IPS-NIHi11 (cell line): ENCODE measurements at regions not wholly inside any gene's neighbourhood (a gene's known extent, or its start where the extent isn't known, plus 50 kb on each side); places are given as distances from the start of the nearest gene placed in this dataset.
A peak's percentile ranks its signal among the peaks of the same experiment; 100 is the strongest.
"Not testable (repeated sequence)": the region's sequence is repeated elsewhere in the genome, so short reads cannot be mapped to it uniquely, and the experiment has no call there.

Experiments
- DNase-seq: peaks from one replicate; pipeline ENCODE4 v3.0.0; 2012; ENCODE audit warnings: mixed read lengths, low spot score

- DNase-seq = no peak
Observed at GRCh38 chr10:25076506-25077177, 60.2 kb downstream of the THNSL1 start.

DNA sequence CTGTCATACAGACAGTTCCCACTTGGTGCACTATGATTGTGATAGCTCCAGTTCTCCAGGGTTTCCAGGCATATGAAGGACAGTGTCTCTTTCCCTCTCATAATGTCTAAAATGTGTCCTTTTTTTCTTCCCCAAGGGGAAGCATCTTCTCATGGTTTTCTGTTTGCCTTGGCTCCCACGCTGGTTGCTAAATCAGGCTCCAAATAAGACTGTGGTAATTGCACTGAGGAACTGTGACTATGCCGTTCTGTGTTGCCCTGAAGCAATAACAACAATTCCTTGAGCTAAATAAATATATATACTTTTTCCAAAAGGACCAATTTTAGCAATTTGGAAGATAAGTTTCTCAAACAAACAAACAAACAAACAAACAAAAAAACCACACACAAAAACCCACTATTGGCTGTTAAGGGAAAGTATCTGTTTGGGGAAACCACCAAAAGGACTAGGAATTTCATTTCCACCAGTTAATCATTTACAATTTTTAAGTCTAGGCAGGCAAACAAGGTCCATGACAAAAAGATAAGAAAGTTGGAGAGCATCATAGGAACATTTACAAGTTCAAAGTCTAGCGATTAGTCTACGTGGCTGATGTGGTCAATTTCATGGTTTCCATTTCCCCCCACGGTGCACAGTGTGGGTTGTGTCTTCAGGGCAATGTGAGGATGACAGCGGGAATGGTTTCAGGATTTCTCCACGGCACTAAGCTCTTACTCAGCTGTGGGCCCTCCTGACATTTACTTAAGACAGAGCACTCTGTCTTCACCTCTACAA, 62.4 kb downstream of the THNSL1 start:
- DNase-seq = no peak

GRCh38 chr10:25080880-25081581, 64.6 kb downstream of the THNSL1 start:
- DNase-seq = peak; percentile 78

- no peak for DNase-seq
Observed at GRCh38 chr10:25082276-25083204, 66.1 kb downstream of the THNSL1 start.

DNA sequence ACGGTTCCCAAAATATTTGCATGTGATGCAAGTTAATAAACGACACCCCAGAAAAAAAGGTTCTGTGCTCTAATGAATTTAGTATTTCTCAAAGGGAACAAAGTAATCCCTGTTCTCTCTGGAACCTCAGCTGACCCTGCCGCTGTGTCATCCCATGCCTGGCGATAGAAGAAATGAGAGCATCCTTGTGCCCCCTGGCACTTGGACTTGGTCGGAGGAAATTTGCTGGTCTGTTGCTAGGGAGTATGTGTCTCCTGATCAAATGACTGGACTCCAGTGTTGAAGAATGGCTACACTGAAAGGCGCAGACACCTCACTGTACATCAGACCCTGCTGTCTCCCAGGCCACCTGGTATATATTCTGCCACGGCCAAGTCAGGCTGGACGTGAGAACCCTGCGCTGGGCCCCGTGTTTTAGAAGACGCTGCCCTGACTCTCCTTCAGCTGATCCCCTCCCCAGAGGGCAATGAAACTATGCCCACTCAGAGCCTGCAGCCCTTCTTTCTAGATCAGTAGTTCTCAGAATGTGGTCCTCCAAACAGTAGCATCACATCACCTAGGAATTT, 67.2 kb downstream of the THNSL1 start:
- DNase-seq = no peak

DNA sequence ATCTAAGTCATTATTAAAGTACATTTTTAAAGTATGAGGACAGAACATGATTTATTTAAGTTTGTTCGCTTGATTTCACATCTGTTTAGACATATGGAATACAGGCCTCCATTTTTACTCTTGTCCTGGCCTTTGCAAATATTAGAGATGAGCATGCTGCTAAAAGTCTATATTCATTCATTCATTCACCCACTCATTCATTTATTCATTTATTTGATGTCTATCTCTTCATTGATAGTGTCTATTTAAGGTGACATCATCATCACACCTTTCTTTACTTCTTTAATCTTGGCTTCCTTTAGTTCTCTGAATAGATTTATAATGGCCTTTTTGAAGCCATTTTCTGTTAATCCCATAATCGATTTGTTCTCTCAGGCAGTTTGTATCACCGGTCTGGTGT, 68.0 kb downstream of the THNSL1 start:
- DNase-seq = no peak

GRCh38 chr10:25094590-25094989, 78.2 kb downstream of the THNSL1 start:
- DNase-seq = no peak

DNA sequence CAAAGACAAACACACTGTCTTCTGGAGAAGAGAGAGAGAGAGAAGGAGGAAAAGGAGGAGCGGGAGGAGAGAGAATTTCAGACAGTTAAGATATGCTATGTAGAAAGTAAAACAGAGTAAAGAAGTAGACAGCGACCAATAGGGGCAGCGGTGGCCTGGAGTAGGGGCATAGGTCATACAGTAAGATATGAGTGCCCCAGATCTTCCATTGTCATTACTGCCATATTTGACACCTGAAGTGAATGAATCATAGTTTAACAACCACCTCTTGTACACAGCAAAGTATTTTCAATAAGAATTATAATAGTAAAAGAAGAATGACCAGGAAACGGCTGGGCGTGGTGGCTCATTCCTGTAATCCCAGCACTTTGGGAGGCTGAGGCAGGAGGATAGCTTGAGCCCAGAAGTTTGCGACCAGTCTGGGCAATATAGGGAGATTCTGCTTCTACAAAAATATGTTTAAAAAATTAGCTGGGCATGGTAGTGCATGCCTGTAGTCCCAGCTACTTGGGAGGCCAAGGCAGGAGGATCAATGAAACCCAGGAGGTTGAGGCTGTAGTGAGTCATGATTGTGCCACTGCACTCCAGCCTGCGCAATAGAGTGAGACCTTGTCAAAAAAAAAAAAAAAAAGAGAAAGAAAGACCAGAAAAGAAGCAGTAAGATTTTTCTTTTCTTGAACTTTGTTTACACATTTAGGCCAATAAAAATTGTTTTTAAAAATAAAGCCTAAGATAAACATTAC, 77.0 kb upstream of the GPR158 start:
- no peak for DNase-seq

- DNase-seq = no peak
Observed at GRCh38 chr10:25100141-25100540, 74.7 kb upstream of the GPR158 start.

DNA sequence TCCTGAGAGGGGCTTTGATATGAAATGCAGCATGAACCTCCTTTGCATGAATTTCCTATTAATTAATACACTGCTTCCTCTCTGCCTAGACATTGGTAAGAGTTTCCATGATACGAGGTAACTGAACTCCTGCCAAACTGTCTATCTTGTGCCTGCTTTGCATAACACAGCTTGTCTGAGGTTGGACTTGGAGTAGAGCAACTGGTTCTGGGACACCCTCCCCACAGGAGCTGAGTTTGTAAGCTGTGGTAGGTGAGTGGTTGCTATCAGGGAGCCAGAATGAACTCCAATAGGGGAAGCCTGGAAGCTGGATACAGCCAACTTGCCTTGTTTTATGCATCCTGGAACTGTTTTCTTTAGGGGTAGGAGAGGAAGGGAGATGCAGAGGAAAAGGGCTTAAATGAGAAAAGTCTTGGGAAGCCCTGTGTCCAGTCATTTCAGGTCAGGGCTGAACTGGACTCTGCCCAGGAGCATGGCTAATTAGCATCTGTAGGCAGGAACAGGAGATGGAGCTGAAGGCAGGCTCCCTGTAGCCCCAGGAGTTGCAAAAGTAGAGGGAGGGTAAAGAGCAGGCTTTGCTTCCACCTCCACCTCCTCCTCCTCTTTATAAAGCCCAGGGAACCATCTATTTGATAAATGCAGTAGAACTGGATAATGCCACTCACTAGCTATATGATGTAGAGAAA, 73.2 kb upstream of the GPR158 start:
- no peak for DNase-seq

- no peak for DNase-seq
Observed at GRCh38 chr10:25102147-25102822, 72.5 kb upstream of the GPR158 start.

DNA sequence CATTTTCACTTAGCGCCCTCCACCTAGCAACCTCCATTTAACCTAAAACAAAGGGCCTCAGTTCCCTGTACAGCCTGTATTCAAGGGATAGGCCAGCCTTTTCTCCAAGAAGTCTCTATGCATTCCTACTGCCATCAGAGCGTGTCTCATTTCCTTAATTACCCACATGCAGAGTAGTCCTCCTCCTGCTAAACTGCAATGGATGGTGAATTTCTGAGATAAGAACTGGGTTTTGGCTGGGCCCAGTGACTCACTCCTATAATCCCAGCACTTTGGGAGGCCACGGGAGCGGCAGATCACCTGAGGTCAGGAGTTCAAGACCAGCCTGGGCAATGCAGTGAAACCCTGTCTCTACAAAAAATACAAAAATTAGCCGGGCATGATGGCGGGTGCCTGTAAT, 71.1 kb upstream of the GPR158 start:
- no peak for DNase-seq

DNA sequence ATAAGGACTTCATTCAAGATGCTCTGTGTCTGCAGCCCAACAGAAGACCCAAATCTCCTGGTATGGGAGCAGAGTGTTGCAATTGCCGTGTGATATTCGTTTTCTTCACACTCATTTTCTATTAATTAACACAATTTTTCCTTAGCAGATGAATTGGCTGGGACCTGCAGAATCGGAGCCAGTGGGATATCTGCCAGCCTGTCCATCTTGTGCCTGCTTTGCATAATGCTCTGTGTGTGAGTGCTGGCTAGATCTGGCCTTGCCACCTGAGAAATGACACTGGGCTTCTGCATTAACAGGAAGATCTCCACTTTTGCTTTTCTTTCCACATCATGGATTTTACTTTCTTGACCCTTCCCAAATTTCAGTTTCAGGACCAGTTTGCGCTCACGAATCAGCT, 70.4 kb upstream of the GPR158 start:
- DNase-seq = no peak

- DNase-seq = no peak
Observed at GRCh38 chr10:25105262-25105661, 69.5 kb upstream of the GPR158 start.

- DNase-seq = no peak
Observed at GRCh38 chr10:25105743-25106260, 69.0 kb upstream of the GPR158 start.

DNA sequence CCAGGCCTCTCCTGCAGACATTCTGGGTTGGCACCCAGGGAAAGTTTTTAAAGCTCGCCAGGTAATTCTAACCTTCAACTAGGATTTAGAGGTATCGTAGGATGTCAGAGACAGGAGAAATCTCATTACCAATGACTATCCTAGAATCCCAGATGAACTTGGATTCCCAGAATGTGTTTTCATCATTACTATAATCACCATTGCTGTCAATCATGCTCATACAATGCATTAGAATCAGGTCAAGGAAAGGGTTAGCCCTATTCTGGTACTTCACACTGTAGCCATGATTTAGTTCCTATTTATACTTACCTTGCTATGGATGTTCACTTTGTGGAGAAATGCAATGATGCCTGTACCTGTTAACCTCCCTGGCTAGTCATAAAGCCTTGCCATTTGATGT, 67.0 kb upstream of the GPR158 start:
- no peak for DNase-seq

- DNase-seq = not testable (repeated sequence)
Observed at GRCh38 chr10:25109896-25110295, 64.9 kb upstream of the GPR158 start.

- no peak for DNase-seq
Observed at GRCh38 chr10:25112016-25112415, 62.8 kb upstream of the GPR158 start.
